CD14-positive monocyte (primary cell): ENCODE measurements at regions not wholly inside any gene's neighbourhood (a gene's known extent, or its start where the extent isn't known, plus 50 kb on each side); places are given as distances from the start of the nearest gene placed in this dataset.

Source experiments
- DNase-seq, 3 donors: peaks; one replicate each; pipeline ENCODE4 v3.0.0-alpha.2; 2011 to 2022
- H2AFZ ChIP-seq: 2 replicates; pipeline ENCODE4 v1.6.0; 2012; ENCODE audit warnings: mild to moderate bottlenecking, low read depth, low read length, inconsistent platforms; ENCODE audit not compliant: insufficient read depth, poor library complexity, severe bottlenecking
- H3K27ac ChIP-seq, 2 donors: 1 replicate in 1 of 2; 2 replicates in 1 of 2; pipeline ENCODE4 v1.5.1; 2012 to 2013; ENCODE audit warnings: low read length in 2 of 2, control low read depth in 1 of 2, inconsistent platforms in 1 of 2, low read depth in 1 of 2, mild to moderate bottlenecking in 1 of 2
- H3K27me3 ChIP-seq, 2 donors: one replicate each; pipeline versions ENCODE4 v1.6.0 to v1.6.1; 2011 to 2013; ENCODE audit warnings: low read length in 2 of 2; ENCODE audit not compliant: control insufficient read depth in 2 of 2, insufficient read depth in 2 of 2
- H3K36me3 ChIP-seq, 2 donors: replicated peaks in 1 of 2; 1 replicate in 1 of 2; 2 replicates in 1 of 2; pipeline versions ENCODE4 v1.5.1 to v1.6.1; 2012 to 2013; ENCODE audit warnings: low read length in 2 of 2, control low read depth in 1 of 2, inconsistent platforms in 1 of 2, mild to moderate bottlenecking in 1 of 2; ENCODE audit not compliant: insufficient read depth in 2 of 2, control insufficient read depth in 1 of 2
- H3K4me1 ChIP-seq, 2 donors: 1 replicate in 1 of 2; 2 replicates in 1 of 2; pipeline versions ENCODE4 v1.5.1 to v1.6.1; 2012 to 2013; ENCODE audit warnings: low read length in 2 of 2, control low read depth in 1 of 2, inconsistent platforms in 1 of 2, mild to moderate bottlenecking in 1 of 2, moderate library complexity in 1 of 2; ENCODE audit not compliant: insufficient read depth in 2 of 2, control insufficient read depth in 1 of 2
- H3K4me2 ChIP-seq: replicated peaks from 2 replicates; pipeline ENCODE3; 2012; ENCODE audit warnings: low read length, moderate library complexity, mild to moderate bottlenecking; ENCODE audit not compliant: poor library complexity, severe bottlenecking; ENCODE audit errors: extremely low read depth
- H3K4me3 ChIP-seq, 3 experiments: fragments of 200-600 bp in 1 of 3; sonication (generic) in 1 of 3; replicated peaks in 1 of 3; 1 replicate in 2 of 3; 2 replicates in 1 of 3; pipeline ENCODE4 v1.5.1; 2011 to 2013; ENCODE audit warnings: low read length in 3 of 3, mild to moderate bottlenecking in 3 of 3, control low read depth in 2 of 3, low read depth in 2 of 3, inconsistent platforms in 1 of 3, moderate library complexity in 1 of 3
- H3K79me2 ChIP-seq: 2 replicates; pipeline ENCODE4 v1.6.0; 2012; ENCODE audit warnings: mild to moderate bottlenecking, control low read depth, inconsistent platforms, low read length, moderate library complexity; ENCODE audit not compliant: insufficient read depth
- H3K9ac ChIP-seq: 2 replicates; pipeline ENCODE4 v1.6.0; 2017; ENCODE audit warnings: low read length, mild to moderate bottlenecking; ENCODE audit not compliant: insufficient read depth, poor library complexity, severe bottlenecking
- H3K9me3 ChIP-seq, 2 donors: replicated peaks in 1 of 2; 1 replicate in 1 of 2; 2 replicates in 1 of 2; pipeline versions ENCODE4 v1.5.1 to v1.6.1; 2012 to 2013; ENCODE audit warnings: low read length in 2 of 2, control low read depth in 1 of 2; ENCODE audit not compliant: control insufficient read depth in 1 of 2, insufficient read depth in 1 of 2
- H4K20me1 ChIP-seq: 2 replicates; pipeline ENCODE4 v1.6.0; 2012; ENCODE audit warnings: mild to moderate bottlenecking, low read length, control low read depth, moderate library complexity; ENCODE audit not compliant: insufficient read depth
- H3K27ac Mint-ChIP-seq, 7 donors: one replicate each; pipeline ENCODE4 v1.8.0; 2020; ENCODE audit warnings: mild to moderate bottlenecking in 7 of 7, mixed read lengths in 7 of 7, moderate library complexity in 6 of 7, inconsistent platforms in 2 of 7
- H3K27me3 Mint-ChIP-seq, 3 donors: one replicate each; pipeline ENCODE4 v1.8.0; 2021 to 2022; ENCODE audit warnings: low read depth in 3 of 3, mild to moderate bottlenecking in 3 of 3, mixed read lengths in 3 of 3, moderate library complexity in 3 of 3, inconsistent platforms in 1 of 3
- H3K36me3 Mint-ChIP-seq, 2 donors: one replicate each; pipeline ENCODE4 v1.8.0; 2020; ENCODE audit warnings: mixed read lengths in 2 of 2, inconsistent platforms in 1 of 2, mild to moderate bottlenecking in 1 of 2
- H3K4me1 Mint-ChIP-seq: one replicate; pipeline ENCODE4 v1.8.0; 2020; ENCODE audit warnings: mild to moderate bottlenecking, mixed read lengths
- H3K4me3 Mint-ChIP-seq, 2 donors: one replicate each; pipeline ENCODE4 v1.8.0; 2020; ENCODE audit warnings: mild to moderate bottlenecking in 2 of 2, mixed read lengths in 2 of 2, moderate library complexity in 1 of 2
- H3K9me3 Mint-ChIP-seq, 7 donors: one replicate each; pipeline ENCODE4 v1.8.0; 2020 to 2022; ENCODE audit warnings: mixed read lengths in 7 of 7, mild to moderate bottlenecking in 6 of 7, moderate library complexity in 6 of 7, inconsistent platforms in 2 of 7
- WGBS: methylation state at CpG from one replicate; pipeline ENCODE4 v1.1.5; 2013; ENCODE audit warnings: missing lambda C conversion rate; ENCODE audit not compliant: insufficient coverage; 5-methylcytosine and 5-hydroxymethylcytosine counted together
- intact Hi-C, 2 donors: fragments of 100-400 bp; cut with micrococcal nuclease; formaldehyde crosslinking; loops; one replicate each; pipeline versions ENCODE4 v1.15.0 to v1.15.1; 2023
- TF ChIP-seq, protein P1 (sequence below): fragments of 200-600 bp; IDR thresholded peaks from one replicate; pipeline ENCODE4 v1.8.0; 2022; ENCODE audit warnings: antibody characterized with exemption, mild to moderate bottlenecking

DNA sequence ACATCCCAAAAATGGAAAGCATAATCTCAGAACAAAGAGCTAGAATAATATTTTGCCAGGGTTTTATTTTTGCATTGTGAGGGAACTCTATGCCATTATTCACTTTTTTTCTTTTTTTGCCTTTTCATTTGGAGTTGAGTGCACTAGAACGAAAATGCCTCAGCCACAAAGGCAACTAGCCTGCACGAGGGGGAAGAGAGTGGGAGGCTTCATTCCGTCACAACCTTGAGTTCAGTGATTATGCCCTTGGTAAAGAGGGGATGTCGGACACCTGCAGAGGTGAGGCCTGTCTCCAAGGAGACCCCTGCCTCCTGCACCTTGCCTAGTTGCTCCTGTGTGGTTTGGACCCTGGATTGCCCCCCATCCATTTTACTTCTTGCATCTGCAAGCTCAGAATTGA lies 232.7 kb downstream of the TEX36 start:
- Histone ChIP-seq H3K4me1 (no peaks in the 10 kb centered on the region), H3K27ac (no peak overlapping the region), H2AFZ (no peak overlapping the region), H3K36me3 (no peaks in the 10 kb centered on the region), H3K9me3 (no peaks in the 10 kb centered on the region), H3K4me3 (no peak overlapping the region), H3K79me2 (no peaks in the 10 kb centered on the region), H3K4me2 (no peak overlapping the region), H3K27me3 (no peaks in the 10 kb centered on the region), H3K9ac (no peak overlapping the region), H4K20me1 (no peaks in the 10 kb centered on the region)
- Mint-ChIP-seq H3K27me3 (peaks cover under 1 to 7% (median 7%) of the 10 kb centered on the region in 3 donors), H3K4me1 (no peaks in the 10 kb centered on the region), H3K9me3 (peaks cover 0 to 4% (median 0%) of the 10 kb centered on the region in 7 donors), H3K4me3 (no peak overlapping the region), H3K27ac (no peak overlapping the region), H3K36me3 (no peaks in the 10 kb centered on the region)
- WGBS = 81% methylated on average over 3 of the region's 4 CpGs
- intact Hi-C loops = no loop called here
- TF ChIP-seq, protein P1, sequence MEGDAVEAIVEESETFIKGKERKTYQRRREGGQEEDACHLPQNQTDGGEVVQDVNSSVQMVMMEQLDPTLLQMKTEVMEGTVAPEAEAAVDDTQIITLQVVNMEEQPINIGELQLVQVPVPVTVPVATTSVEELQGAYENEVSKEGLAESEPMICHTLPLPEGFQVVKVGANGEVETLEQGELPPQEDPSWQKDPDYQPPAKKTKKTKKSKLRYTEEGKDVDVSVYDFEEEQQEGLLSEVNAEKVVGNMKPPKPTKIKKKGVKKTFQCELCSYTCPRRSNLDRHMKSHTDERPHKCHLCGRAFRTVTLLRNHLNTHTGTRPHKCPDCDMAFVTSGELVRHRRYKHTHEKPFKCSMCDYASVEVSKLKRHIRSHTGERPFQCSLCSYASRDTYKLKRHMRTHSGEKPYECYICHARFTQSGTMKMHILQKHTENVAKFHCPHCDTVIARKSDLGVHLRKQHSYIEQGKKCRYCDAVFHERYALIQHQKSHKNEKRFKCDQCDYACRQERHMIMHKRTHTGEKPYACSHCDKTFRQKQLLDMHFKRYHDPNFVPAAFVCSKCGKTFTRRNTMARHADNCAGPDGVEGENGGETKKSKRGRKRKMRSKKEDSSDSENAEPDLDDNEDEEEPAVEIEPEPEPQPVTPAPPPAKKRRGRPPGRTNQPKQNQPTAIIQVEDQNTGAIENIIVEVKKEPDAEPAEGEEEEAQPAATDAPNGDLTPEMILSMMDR = no peak
- no peak for DNase-seq

GRCh38 chr10:125449571-125449970 lies 233.4 kb downstream of the TEX36 start:
- no peaks in the 10 kb centered on the region for H3K36me3 Mint-ChIP-seq
- no peaks in the 10 kb centered on the region for H3K27me3 ChIP-seq
- H3K9ac ChIP-seq = no peak overlapping the region
- TF ChIP-seq, protein P1 = no peak
- no peak overlapping the region for H3K4me3 Mint-ChIP-seq
- intact Hi-C loops = no loop called here
- 100% methylated on average over 5 of the region's 9 CpGs for WGBS
- H3K9me3 Mint-ChIP-seq = peaks cover 0 to 4% (median 0%) of the 10 kb centered on the region in 7 donors
- H4K20me1 ChIP-seq = no peaks in the 10 kb centered on the region
- H3K4me1 ChIP-seq = no peaks in the 10 kb centered on the region
- H3K9me3 ChIP-seq = no peaks in the 10 kb centered on the region
- H3K27ac ChIP-seq = no peak overlapping the region
- H3K79me2 ChIP-seq = no peaks in the 10 kb centered on the region
- H2AFZ ChIP-seq = no peak overlapping the region
- H3K27ac Mint-ChIP-seq = no peak overlapping the region
- H3K4me3 ChIP-seq = no peak overlapping the region
- no peaks in the 10 kb centered on the region for H3K36me3 ChIP-seq
- no peaks in the 10 kb centered on the region for H3K4me1 Mint-ChIP-seq
- H3K27me3 Mint-ChIP-seq = peaks cover 1 to 10% (median 7%) of the 10 kb centered on the region in 3 donors
- no peak overlapping the region for H3K4me2 ChIP-seq
- DNase-seq = no peak
